ENCODE measurements at regions not wholly inside any gene's neighbourhood (a gene's known extent, or its start where the extent isn't known, plus 50 kb on each side); places are given as distances from the start of the nearest gene placed in this dataset.

DNA sequence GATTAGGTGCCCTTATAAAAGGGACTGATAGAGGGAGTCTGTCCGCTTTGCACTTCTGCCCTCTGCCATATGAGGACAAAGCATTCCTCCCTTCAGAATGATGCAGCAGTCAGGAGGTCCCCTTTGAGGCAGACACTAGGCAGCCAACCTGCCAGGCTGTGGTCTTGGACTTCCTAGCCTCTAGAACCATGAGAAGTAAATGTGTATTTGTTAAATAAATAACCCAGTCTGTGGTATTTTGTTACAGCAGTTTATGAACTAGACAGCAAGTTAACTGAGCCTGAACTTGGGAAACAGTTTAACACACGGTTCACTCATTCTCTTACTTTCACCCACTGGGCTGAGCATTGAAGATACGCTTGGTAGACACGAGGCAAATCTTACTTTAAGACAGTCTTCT lies 313.2 kb downstream of the UQCRFS1 start:
- Histone ChIP-seq H3K4me1 (ENCODE audit: control extremely low read depth in 1 of 4, control insufficient read depth in 4 of 4, insufficient read depth in 4 of 4, low read length in 3 of 4) (no peaks in the 10 kb centered on the region), H3K27me3 (replicated peaks in 2 of 5; ENCODE audit: control insufficient read depth in 4 of 5, insufficient read depth in 5 of 5, low read length in 4 of 5) (peaks cover 0 to 4% (median 0%) of the 10 kb centered on the region in 5 experiments), H3K4me3 (ENCODE audit: control insufficient read depth in 1 of 7, extremely low read depth in 1 of 7, insufficient read depth in 4 of 7, low read depth in 2 of 7, low read length in 6 of 7) (no peak overlapping the region), H3K9me3 (ENCODE audit: control extremely low read depth in 1 of 5, control insufficient read depth in 4 of 5, insufficient read depth in 2 of 5, low read depth in 1 of 5, low read length in 4 of 5) (no peaks in the 10 kb centered on the region), H3K27ac (ENCODE audit: insufficient read depth in 1 of 2, low read depth in 1 of 2, low read length in 2 of 2, poor library complexity in 1 of 2, severe bottlenecking in 2 of 2) (no peak overlapping the region), H3K36me3 (ENCODE audit: control insufficient read depth in 4 of 4, insufficient read depth in 4 of 4, low read length in 3 of 4) (no peaks in the 10 kb centered on the region)
- no peak for DNase-seq
- 72% methylated on average over 4 of the region's 4 CpGs for WGBS (ENCODE audit: insufficient coverage)
- ChIA-PET POLR2A (no interaction called here), CTCF (no interaction called here)

DNA sequence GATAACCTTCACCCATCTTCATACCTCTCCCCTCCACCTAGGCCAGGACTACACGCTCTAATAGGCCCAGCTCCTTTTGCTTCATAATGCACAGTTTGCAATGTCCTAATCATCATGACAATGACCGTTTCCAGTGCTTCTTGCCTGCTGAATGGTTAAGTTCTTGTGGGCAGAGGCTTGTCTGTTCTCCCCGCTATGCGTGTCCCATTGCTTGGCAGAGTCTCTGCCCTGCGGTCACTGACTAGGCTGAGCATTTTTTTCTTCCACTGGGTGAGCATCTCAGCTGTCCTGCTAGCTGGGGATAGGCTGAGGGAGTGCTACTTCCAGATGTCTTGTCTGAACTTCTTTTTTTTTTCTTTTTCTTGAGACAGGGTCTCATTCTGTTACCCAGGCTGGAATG lies 314.7 kb downstream of the UQCRFS1 start:
- H3K4me1 ChIP-seq (ENCODE audit: control extremely low read depth in 1 of 4, control insufficient read depth in 4 of 4, insufficient read depth in 4 of 4, low read length in 3 of 4), result no peaks in the 10 kb centered on the region
- ChIA-PET POLR2A (no interaction called here), CTCF (no interaction called here)
- H3K36me3 ChIP-seq (ENCODE audit: control insufficient read depth in 4 of 4, insufficient read depth in 4 of 4, low read length in 3 of 4), result no peaks in the 10 kb centered on the region
- DNase-seq, result no peak
- H3K27me3 ChIP-seq (replicated peaks in 2 of 5; ENCODE audit: control insufficient read depth in 4 of 5, insufficient read depth in 5 of 5, low read length in 4 of 5), result peaks cover 0 to 4% (median 0%) of the 10 kb centered on the region in 5 experiments
- 90% methylated on average over 5 of the region's 5 CpGs for WGBS (ENCODE audit: insufficient coverage)
- no peak overlapping the region for H3K4me3 ChIP-seq (ENCODE audit: control insufficient read depth in 1 of 7, extremely low read depth in 1 of 7, insufficient read depth in 4 of 7, low read depth in 2 of 7, low read length in 6 of 7)
- no peak overlapping the region for H3K27ac ChIP-seq (ENCODE audit: insufficient read depth in 1 of 2, low read depth in 1 of 2, low read length in 2 of 2, poor library complexity in 1 of 2, severe bottlenecking in 2 of 2)
- H3K9me3 ChIP-seq (ENCODE audit: control extremely low read depth in 1 of 5, control insufficient read depth in 4 of 5, insufficient read depth in 2 of 5, low read depth in 1 of 5, low read length in 4 of 5), result no peaks in the 10 kb centered on the region

DNA sequence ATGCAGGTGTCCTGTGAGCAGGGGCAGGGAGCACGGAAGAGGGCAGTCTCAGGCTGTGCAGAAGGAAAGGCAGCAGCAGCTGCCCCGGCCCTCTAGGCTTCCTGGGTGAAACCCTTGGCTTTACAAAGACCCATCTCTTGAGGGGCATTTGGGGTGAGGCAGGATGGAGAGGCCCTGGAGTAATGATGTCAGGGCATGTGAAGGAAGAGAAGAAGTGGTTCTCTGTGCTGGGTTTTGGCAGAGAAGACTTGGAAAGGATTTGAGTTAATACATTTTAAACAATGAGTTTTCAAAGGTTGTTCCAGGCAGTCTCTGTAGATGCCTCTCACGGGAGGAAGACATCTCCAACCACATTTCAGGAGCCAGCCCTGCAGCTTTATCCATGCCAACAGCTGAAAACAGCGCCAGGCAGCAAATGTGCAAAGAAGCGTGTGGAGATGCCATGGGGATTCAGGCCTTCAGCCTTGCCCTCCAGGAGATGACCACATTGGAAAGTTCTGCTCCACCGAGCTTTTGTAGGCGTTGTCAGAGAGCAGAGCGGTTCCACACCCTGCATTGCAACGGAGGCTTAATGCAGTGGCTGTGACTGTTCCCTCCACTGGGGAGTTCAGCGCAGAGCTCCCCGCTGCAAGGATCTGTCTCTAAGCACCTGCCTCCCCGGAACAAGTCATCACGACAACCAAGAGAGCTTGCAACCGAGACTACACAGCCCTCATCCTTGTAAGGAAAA lies 322.8 kb downstream of the UQCRFS1 start:
- H3K4me3 ChIP-seq (ENCODE audit: control insufficient read depth in 1 of 7, extremely low read depth in 1 of 7, insufficient read depth in 4 of 7, low read depth in 2 of 7, low read length in 6 of 7), result no peak overlapping the region
- no peak for DNase-seq
- no peak overlapping the region for H3K27ac ChIP-seq (ENCODE audit: insufficient read depth in 1 of 2, low read depth in 1 of 2, low read length in 2 of 2, poor library complexity in 1 of 2, severe bottlenecking in 2 of 2)
- POLR2A ChIA-PET, result no interaction called here
- no peaks in the 10 kb centered on the region for H3K9me3 ChIP-seq (ENCODE audit: control extremely low read depth in 1 of 5, control insufficient read depth in 4 of 5, insufficient read depth in 2 of 5, low read depth in 1 of 5, low read length in 4 of 5)
- CTCF ChIA-PET, result interaction anchor here (1.3 kb wide), 1 partner anchor 11 kb away, joined by 5 read pairs; no protein-coding TSS in a partner anchor
- no peaks in the 10 kb centered on the region for H3K36me3 ChIP-seq (ENCODE audit: control insufficient read depth in 4 of 4, insufficient read depth in 4 of 4, low read length in 3 of 4)
- WGBS (ENCODE audit: insufficient coverage), result 78% methylated on average over 12 of the region's 14 CpGs
- no peaks in the 10 kb centered on the region for H3K4me1 ChIP-seq (ENCODE audit: control extremely low read depth in 1 of 4, control insufficient read depth in 4 of 4, insufficient read depth in 4 of 4, low read length in 3 of 4)
- peaks cover 0 to 26% (median 4%) of the 10 kb centered on the region in 5 experiments for H3K27me3 ChIP-seq (replicated peaks in 2 of 5; ENCODE audit: control insufficient read depth in 4 of 5, insufficient read depth in 5 of 5, low read length in 4 of 5)

DNA sequence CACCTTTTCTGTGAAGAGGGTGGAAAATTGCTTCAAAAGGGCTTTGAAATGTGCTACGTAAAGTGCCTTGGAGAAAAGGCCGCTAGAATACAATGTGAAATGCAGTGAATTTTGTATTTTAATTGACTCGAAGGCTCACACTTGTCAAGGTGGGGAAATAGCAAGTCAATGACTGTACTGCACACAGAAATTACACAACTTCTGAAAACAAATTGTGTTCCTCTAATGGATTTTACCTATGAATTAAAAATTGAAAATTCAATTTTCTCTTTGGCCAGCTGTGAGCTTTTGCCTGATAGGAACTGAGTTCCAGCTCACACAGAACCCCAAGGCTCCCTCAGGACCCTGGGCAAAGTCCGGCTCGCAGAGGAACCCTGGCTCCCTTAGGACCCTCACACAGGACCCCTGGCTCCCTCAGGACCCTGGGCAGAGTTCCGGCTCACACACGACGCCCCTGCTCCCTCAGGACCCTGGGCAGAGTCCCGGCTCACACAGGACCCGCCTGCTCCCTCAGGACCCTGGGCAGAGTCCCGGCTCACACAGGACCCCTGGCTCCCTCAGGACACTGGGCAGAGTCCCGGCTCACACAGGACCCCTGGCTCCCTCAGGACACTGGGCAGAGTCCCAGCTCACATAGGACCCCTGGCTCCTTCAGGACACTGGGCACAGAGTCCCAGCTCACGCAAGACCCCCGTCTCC lies 324.9 kb downstream of the UQCRFS1 start:
- POLR2A ChIA-PET, result no interaction called here
- 67% methylated on average over 10 of the region's 14 CpGs for WGBS (ENCODE audit: insufficient coverage)
- Histone ChIP-seq H3K27ac (ENCODE audit: insufficient read depth in 1 of 2, low read depth in 1 of 2, low read length in 2 of 2, poor library complexity in 1 of 2, severe bottlenecking in 2 of 2) (no peak overlapping the region), H3K36me3 (ENCODE audit: control insufficient read depth in 4 of 4, insufficient read depth in 4 of 4, low read length in 3 of 4) (no peaks in the 10 kb centered on the region), H3K4me1 (ENCODE audit: control extremely low read depth in 1 of 4, control insufficient read depth in 4 of 4, insufficient read depth in 4 of 4, low read length in 3 of 4) (no peaks in the 10 kb centered on the region), H3K27me3 (replicated peaks in 2 of 5; ENCODE audit: control insufficient read depth in 4 of 5, insufficient read depth in 5 of 5, low read length in 4 of 5) (peaks cover 0 to 35% (median 6%) of the 10 kb centered on the region in 5 experiments), H3K9me3 (ENCODE audit: control extremely low read depth in 1 of 5, control insufficient read depth in 4 of 5, insufficient read depth in 2 of 5, low read depth in 1 of 5, low read length in 4 of 5) (no peaks in the 10 kb centered on the region), H3K4me3 (ENCODE audit: control insufficient read depth in 1 of 7, extremely low read depth in 1 of 7, insufficient read depth in 4 of 7, low read depth in 2 of 7, low read length in 6 of 7) (no peak overlapping the region)
- CTCF ChIA-PET, result interaction anchor here (1.7 kb wide), 1 partner anchor 375 kb away, joined by 3 read pairs; no protein-coding TSS in a partner anchor
- DNase-seq, result no peak

DNA sequence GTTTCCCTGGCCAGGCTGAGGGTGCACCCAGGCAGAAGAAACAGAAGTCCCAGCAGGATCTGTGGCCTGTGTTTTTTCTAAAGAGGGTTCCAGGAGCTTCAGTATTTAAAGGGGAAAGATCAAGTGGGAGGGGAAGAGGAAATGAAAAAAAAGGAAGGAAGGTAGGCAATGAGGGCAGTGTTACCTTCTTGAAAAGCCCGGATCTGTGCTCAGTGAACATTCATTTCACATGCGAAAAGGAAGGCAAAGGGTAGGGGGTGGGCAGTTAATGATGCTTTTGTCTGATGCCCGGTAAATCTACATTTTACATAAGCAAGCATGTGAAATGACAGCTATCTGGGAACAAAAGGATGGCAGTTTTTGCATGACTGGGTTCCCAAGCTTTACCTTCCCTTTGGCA lies 326.2 kb downstream of the UQCRFS1 start:
- H3K4me3 ChIP-seq (ENCODE audit: control insufficient read depth in 1 of 7, extremely low read depth in 1 of 7, insufficient read depth in 4 of 7, low read depth in 2 of 7, low read length in 6 of 7), result no peak overlapping the region
- DNase-seq, result no peak
- peaks cover 0 to 40% (median 7%) of the 10 kb centered on the region in 5 experiments for H3K27me3 ChIP-seq (replicated peaks in 2 of 5; ENCODE audit: control insufficient read depth in 4 of 5, insufficient read depth in 5 of 5, low read length in 4 of 5)
- no peaks in the 10 kb centered on the region for H3K36me3 ChIP-seq (ENCODE audit: control insufficient read depth in 4 of 4, insufficient read depth in 4 of 4, low read length in 3 of 4)
- CTCF ChIA-PET, result interaction anchor here (1.7 kb wide), 1 partner anchor 377 kb away, joined by 3 read pairs; no protein-coding TSS in a partner anchor
- 4% methylated on average over 3 of the region's 3 CpGs for whole genome bisulfite sequencing (ENCODE audit: insufficient coverage)
- no peaks in the 10 kb centered on the region for H3K4me1 ChIP-seq (ENCODE audit: control extremely low read depth in 1 of 4, control insufficient read depth in 4 of 4, insufficient read depth in 4 of 4, low read length in 3 of 4)
- POLR2A ChIA-PET, result no interaction called here
- no peak overlapping the region for H3K27ac ChIP-seq (ENCODE audit: insufficient read depth in 1 of 2, low read depth in 1 of 2, low read length in 2 of 2, poor library complexity in 1 of 2, severe bottlenecking in 2 of 2)
- no peaks in the 10 kb centered on the region for H3K9me3 ChIP-seq (ENCODE audit: control extremely low read depth in 1 of 5, control insufficient read depth in 4 of 5, insufficient read depth in 2 of 5, low read depth in 1 of 5, low read length in 4 of 5)

DNA sequence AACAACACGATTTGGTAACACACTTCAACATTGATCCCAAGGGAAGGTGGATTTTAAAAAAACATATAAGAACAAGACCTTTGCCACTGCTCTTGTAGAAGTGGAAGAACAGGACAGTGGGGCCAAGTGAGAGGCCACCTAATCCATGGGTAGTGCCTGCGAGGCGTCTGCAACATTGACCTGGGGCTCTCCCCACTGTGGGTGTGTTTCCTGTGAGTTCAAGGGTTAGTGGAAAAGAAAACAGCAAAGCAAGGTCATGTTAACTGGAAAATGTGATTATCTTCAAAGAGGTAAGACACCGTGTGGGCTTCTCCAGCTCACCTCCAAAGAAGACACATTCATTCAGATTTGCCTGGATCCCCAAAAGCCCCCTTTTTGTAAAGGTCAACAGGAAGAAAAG lies 327.0 kb downstream of the UQCRFS1 start:
- no peak for DNase-seq
- Histone ChIP-seq H3K27me3 (replicated peaks in 2 of 5; ENCODE audit: control insufficient read depth in 4 of 5, insufficient read depth in 5 of 5, low read length in 4 of 5) (peaks cover 0 to 42% (median 10%) of the 10 kb centered on the region in 5 experiments), H3K27ac (ENCODE audit: insufficient read depth in 1 of 2, low read depth in 1 of 2, low read length in 2 of 2, poor library complexity in 1 of 2, severe bottlenecking in 2 of 2) (no peak overlapping the region), H3K36me3 (ENCODE audit: control insufficient read depth in 4 of 4, insufficient read depth in 4 of 4, low read length in 3 of 4) (no peaks in the 10 kb centered on the region), H3K4me1 (ENCODE audit: control extremely low read depth in 1 of 4, control insufficient read depth in 4 of 4, insufficient read depth in 4 of 4, low read length in 3 of 4) (no peaks in the 10 kb centered on the region), H3K9me3 (ENCODE audit: control extremely low read depth in 1 of 5, control insufficient read depth in 4 of 5, insufficient read depth in 2 of 5, low read depth in 1 of 5, low read length in 4 of 5) (no peaks in the 10 kb centered on the region), H3K4me3 (ENCODE audit: control insufficient read depth in 1 of 7, extremely low read depth in 1 of 7, insufficient read depth in 4 of 7, low read depth in 2 of 7, low read length in 6 of 7) (no peak overlapping the region)
- WGBS (ENCODE audit: insufficient coverage), result 85% methylated on average over 3 of the region's 4 CpGs
- CTCF ChIA-PET, result no interaction called here
- POLR2A ChIA-PET, result no interaction called here

DNA sequence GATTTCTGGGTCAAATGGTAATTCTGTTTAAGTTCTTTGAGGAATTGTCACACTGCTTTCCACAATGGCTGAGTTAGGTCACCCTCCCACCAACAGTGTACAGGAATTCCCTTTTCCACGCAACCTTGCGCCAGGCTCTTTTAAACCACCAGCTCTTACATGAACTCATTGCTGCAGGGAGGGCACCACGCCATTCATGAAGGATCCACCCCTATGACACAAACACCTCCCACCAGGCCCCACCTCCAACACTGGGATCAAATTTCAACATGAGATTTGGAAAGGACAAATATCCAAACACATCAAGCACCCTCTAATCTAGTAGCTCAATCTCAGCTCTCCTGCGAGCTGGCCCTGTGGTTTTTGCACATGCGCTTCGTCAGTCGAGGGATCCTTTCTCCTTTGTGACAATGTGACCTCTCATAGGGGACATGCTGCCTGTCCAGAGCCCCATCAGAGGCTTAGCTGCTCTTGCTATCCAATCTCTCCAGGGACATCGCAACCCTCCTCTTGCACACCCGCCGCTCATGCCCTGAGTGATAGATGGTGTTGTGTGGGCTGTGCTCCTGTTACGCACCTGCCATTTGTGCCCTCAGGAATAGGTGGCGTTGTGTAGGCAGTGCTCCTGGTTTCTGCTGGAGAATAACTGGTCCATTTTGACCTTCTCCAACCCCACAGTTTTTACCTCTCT lies 328.0 kb downstream of the UQCRFS1 start:
- no peak overlapping the region for H3K27ac ChIP-seq (ENCODE audit: insufficient read depth in 1 of 2, low read depth in 1 of 2, low read length in 2 of 2, poor library complexity in 1 of 2, severe bottlenecking in 2 of 2)
- no peak overlapping the region for H3K4me3 ChIP-seq (ENCODE audit: control insufficient read depth in 1 of 7, extremely low read depth in 1 of 7, insufficient read depth in 4 of 7, low read depth in 2 of 7, low read length in 6 of 7)
- H3K36me3 ChIP-seq (ENCODE audit: control insufficient read depth in 4 of 4, insufficient read depth in 4 of 4, low read length in 3 of 4), result no peaks in the 10 kb centered on the region
- no peak for DNase-seq
- H3K9me3 ChIP-seq (ENCODE audit: control extremely low read depth in 1 of 5, control insufficient read depth in 4 of 5, insufficient read depth in 2 of 5, low read depth in 1 of 5, low read length in 4 of 5), result no peaks in the 10 kb centered on the region
- H3K27me3 ChIP-seq (replicated peaks in 2 of 5; ENCODE audit: control insufficient read depth in 4 of 5, insufficient read depth in 5 of 5, low read length in 4 of 5), result peaks cover 0 to 38% (median 12%) of the 10 kb centered on the region in 5 experiments
- WGBS (ENCODE audit: insufficient coverage), result 64% methylated on average over 9 of the region's 12 CpGs
- ChIA-PET POLR2A (no interaction called here), CTCF (no interaction called here)
- H3K4me1 ChIP-seq (ENCODE audit: control extremely low read depth in 1 of 4, control insufficient read depth in 4 of 4, insufficient read depth in 4 of 4, low read length in 3 of 4), result no peaks in the 10 kb centered on the region

All from common myeloid progenitor, CD34-positive (primary cell).